Testis (tissue), 2 donors: ENCODE measurements at regions not wholly inside any gene's neighbourhood (a gene's known extent, or its start where the extent isn't known, plus 50 kb on each side); places are given as distances from the start of the nearest gene placed in this dataset.
A peak's percentile ranks its signal among the peaks of the same experiment; 100 is the strongest.
"Not testable (repeated sequence)": the region's sequence is repeated elsewhere in the genome, so short reads cannot be mapped to it uniquely, and the experiment has no call there.

ENCODE experiments used
- DNase-seq: peaks from one replicate; pipeline ENCODE4 v3.0.0-alpha.2; 2019
- H3K27ac ChIP-seq, 2 donors: fragments of 200-600 bp; sonication (generic); one replicate each; pipeline ENCODE4 v1.5.1; 2019
- H3K27me3 ChIP-seq: fragments of 200-600 bp; sonication (generic); one replicate; pipeline ENCODE4 v1.5.1; 2019
- H3K36me3 ChIP-seq: fragments of 200-600 bp; sonication (generic); one replicate; pipeline ENCODE4 v1.5.1; 2017; ENCODE audit warnings: low read depth; ENCODE audit errors: missing control alignments
- H3K4me1 ChIP-seq: fragments of 200-600 bp; sonication (generic); one replicate; pipeline ENCODE4 v1.5.1; 2019
- H3K4me3 ChIP-seq, 2 donors: fragments of 200-600 bp; sonication (generic); one replicate each; pipeline ENCODE4 v1.5.1; 2017 to 2019
- H3K9me3 ChIP-seq: fragments of 200-600 bp; sonication (generic); one replicate; pipeline ENCODE4 v1.5.1; 2017
- CTCF ChIP-seq, 3 experiments: fragments of 450-650 bp in 2 of 3; fragments of 200-600 bp in 1 of 3; sonication (generic) in 1 of 3; IDR thresholded peaks; one replicate each; pipeline ENCODE4 v1.5.1; 2016 to 2019; ENCODE audit warnings: antibody characterized with exemption in 3 of 3, mild to moderate bottlenecking in 2 of 3, moderate library complexity in 1 of 3
- POLR2A ChIP-seq: fragments of 450-650 bp; IDR thresholded peaks from one replicate; pipeline ENCODE4 v1.6.1; 2017; ENCODE audit warnings: antibody characterized with exemption, mild to moderate bottlenecking, moderate library complexity
- WGBS, 2 donors: methylation state at CpG; one replicate each; pipeline ENCODE4 v1.1.5; 2018; 5-methylcytosine and 5-hydroxymethylcytosine counted together
- intact Hi-C: fragments of 100-400 bp; cut with DNase I; formaldehyde crosslinking; loops from one replicate; pipeline ENCODE4 v1.15.1; 2023; ENCODE audit warnings: low total_unique reads

GRCh38 chr7:119256446-119257131 lies 1016.4 kb upstream of the KCND2 start:
- Histone ChIP-seq H3K4me3 (no peak overlapping the region), H3K27ac (no peak overlapping the region), H3K9me3 (no peaks in the 10 kb centered on the region), H3K36me3 (no peaks in the 10 kb centered on the region), H3K4me1 (no peaks in the 10 kb centered on the region), H3K27me3 (no peaks in the 10 kb centered on the region)
- no peak for DNase-seq
- intact Hi-C loops, result no loop called here
- 77 to 84% methylated on average over 3 of the region's 3 CpGs for WGBS, 2 donors
- no peak for TF ChIP-seq CTCF (IDR thresholded peaks at IDR 0.05)
- no peak for TF ChIP-seq POLR2A

- H3K9me3 ChIP-seq, H3K4me3 ChIP-seq, intact Hi-C loops, DNase-seq, H3K36me3 ChIP-seq, H3K4me1 ChIP-seq, H3K27ac ChIP-seq, H3K27me3 ChIP-seq: not testable (repeated sequence)
- WGBS, 2 donors, result 78 to 87% methylated on average over 2 of the region's 2 CpGs
These were observed 1006.2 kb upstream of the KCND2 start for GRCh38 chr7:119266790-119267189.

- intact Hi-C loops, result no loop called here
- Histone ChIP-seq H3K9me3 (no peaks in the 10 kb centered on the region), H3K36me3 (no peaks in the 10 kb centered on the region), H3K4me3 (no peak overlapping the region), H3K4me1 (no peaks in the 10 kb centered on the region), H3K27me3 (no peaks in the 10 kb centered on the region), H3K27ac (no peak overlapping the region)
- peak; percentile 79 for DNase-seq
- WGBS, 2 donors, result 10 to 19% methylated on average over 6 to 7 of the region's 7 CpGs
- no peak for TF ChIP-seq POLR2A
- TF ChIP-seq CTCF (IDR thresholded peaks at IDR 0.05), result peak; percentile 20 to 86 (median 60)
These were observed 1002.9 kb upstream of the KCND2 start for GRCh38 chr7:119270045-119270464.

GRCh38 chr7:119270644-119271043 lies 1002.3 kb upstream of the KCND2 start:
- 65 to 76% methylated on average over 2 to 6 of the region's 6 CpGs for WGBS, 2 donors
- no peaks in the 10 kb centered on the region for H3K27me3 ChIP-seq
- intact Hi-C loops, result no loop called here
- no peaks in the 10 kb centered on the region for H3K4me1 ChIP-seq
- no peak for DNase-seq
- H3K27ac ChIP-seq, result no peak overlapping the region
- no peaks in the 10 kb centered on the region for H3K9me3 ChIP-seq
- TF ChIP-seq POLR2A (no peak), CTCF (IDR thresholded peaks at IDR 0.05) (no peak)
- no peak overlapping the region for H3K4me3 ChIP-seq
- no peaks in the 10 kb centered on the region for H3K36me3 ChIP-seq

GRCh38 chr7:119271147-119271779 lies 1001.7 kb upstream of the KCND2 start:
- no peak for DNase-seq
- Histone ChIP-seq H3K9me3 (no peaks in the 10 kb centered on the region), H3K4me1 (no peaks in the 10 kb centered on the region), H3K4me3 (no peak overlapping the region), H3K36me3 (no peaks in the 10 kb centered on the region), H3K27ac (no peak overlapping the region), H3K27me3 (no peaks in the 10 kb centered on the region)
- TF ChIP-seq CTCF (IDR thresholded peaks at IDR 0.05), result no peak
- TF ChIP-seq POLR2A, result no peak
- 69 to 74% methylated on average over 8 to 9 of the region's 9 CpGs for WGBS, 2 donors
- intact Hi-C loops, result no loop called here
